Posterior vena cava (tissue), 2 donors: ENCODE measurements at regions not wholly inside any gene's neighbourhood (a gene's known extent, or its start where the extent isn't known, plus 50 kb on each side); places are given as distances from the start of the nearest gene placed in this dataset.
A peak's percentile ranks its signal among the peaks of the same experiment; 100 is the strongest.
"Not testable (repeated sequence)": the region's sequence is repeated elsewhere in the genome, so short reads cannot be mapped to it uniquely, and the experiment has no call there.

Experiments
- DNase-seq: peaks from one replicate; pipeline ENCODE4 v3.0.0-alpha.2; 2020; ENCODE audit warnings: low spot score
- intact Hi-C, 2 donors: fragments of 100-400 bp; cut with DNase I; formaldehyde crosslinking; loops; one replicate each; pipeline versions ENCODE4 v1.14.1 to v1.14.2; 2022 to 2023
- donor health status: DM: yes; HTN: yes; CAD: no.
- donor health status: DM: yes; HTN: yes; CAD: no.

DNA sequence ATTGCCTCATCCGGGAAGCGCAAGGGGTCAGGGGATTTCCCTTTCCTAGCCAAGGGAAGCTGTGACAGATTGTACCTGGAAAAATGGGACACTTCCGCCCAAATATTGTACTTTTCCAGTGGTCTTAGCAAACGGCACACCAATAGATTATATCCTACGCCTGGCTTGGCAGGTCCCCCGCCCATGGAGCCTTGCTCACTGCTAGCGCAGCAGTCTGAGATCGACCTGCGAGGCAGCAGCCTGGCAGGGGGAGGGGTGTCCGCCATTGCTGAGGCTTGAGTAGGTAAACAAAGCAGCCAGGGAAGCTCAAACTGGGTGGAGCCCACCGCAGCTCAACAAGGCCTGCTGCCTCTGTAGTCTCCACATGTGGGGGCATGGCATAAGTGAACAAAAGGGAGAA, 1075.4 kb upstream of the GOT2 start:
- peak; percentile 48 for DNase-seq
- intact Hi-C loops = not testable (repeated sequence)

DNA sequence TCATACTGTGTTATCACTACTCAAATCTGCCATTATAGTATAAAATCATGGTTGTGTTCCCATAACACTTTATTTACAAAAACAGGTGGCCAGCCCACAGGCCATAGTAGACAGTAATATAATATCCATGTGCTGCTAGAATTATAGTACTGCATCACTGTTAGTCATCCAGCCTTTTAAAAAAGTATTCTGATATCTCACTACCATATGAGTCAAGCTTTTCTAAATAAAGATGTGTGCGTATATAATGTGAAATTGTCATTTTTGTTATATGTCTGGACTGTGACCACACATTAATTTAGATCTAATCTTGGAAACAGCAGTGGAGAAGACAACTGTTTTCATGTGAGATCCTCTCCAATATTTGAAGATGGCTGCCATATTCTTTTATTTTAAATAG, 1049.1 kb upstream of the GOT2 start:
- DNase-seq = no peak
- intact Hi-C loops = no loop called here

GRCh38 chr16:59773330-59773729, 1039.2 kb upstream of the GOT2 start:
- intact Hi-C loops = no loop called here
- DNase-seq = no peak

GRCh38 chr16:59759296-59759695, 1025.2 kb upstream of the GOT2 start:
- intact Hi-C loops = no loop called here
- no peak for DNase-seq

DNA sequence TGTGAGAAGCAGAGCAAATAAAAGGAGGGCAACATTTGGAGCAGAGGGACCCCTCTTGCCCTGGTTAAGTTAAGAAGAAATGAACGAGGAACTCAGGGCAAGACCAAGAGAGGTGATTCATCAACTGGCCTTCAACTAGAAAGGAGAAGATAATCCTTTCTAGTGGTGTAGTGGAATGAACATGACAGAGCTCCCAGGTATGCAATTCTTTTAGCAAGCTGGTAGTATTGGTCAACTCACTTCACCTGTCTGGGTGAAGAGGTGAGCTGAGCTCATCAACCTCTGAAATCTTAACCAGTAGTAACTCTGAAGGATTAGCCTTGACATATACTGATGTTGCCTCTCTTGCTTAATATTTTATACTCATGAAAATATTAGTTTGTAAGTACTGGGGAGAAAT, 1024.7 kb upstream of the GOT2 start:
- intact Hi-C loops = no loop called here
- no peak for DNase-seq

- no peak for DNase-seq
- intact Hi-C loops = no loop called here
These were observed 1020.7 kb upstream of the GOT2 start for GRCh38 chr16:59754854-59755253.

GRCh38 chr16:59749662-59750336, 1015.7 kb upstream of the GOT2 start:
- intact Hi-C loops = no loop called here
- DNase-seq = no peak

DNA sequence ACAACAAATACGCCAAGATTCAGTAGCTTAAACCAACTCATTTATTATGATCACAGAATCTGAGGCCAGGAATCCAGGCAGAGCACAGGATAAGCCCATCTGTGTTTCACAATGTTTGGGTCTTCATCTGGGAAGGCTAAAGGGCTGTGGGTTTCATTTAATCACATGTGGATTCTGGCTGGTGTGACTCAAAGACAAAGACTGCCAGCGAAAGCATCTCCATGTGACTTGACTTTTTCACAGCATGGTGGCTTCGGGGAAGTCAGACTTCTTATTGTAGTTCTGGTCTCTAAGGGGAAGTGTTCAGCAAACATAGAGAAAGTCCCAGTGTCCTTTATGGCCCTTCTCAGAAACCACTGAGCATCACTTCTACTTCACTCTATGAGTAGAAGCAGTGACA, 1014.4 kb upstream of the GOT2 start:
- intact Hi-C loops = no loop called here
- DNase-seq = no peak

DNA sequence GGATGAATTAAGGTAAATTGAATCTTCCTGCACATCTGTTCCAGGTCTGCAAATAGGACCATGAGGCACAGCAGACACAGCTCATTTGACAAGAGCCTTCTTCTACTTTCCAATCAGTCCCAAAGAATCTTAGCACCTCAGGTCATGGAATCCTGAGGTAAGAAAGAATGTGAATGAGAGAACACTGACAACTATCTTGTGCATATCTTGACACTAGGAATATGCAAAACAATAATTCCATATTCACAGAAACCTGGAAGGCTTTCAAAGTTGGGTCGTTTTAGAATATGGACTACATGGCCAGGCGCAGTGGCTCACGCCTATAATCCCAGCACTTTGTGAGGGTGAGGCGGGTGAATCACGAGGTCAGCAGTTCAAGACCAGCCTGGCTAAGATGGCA, 1009.4 kb upstream of the GOT2 start:
- DNase-seq = no peak
- intact Hi-C loops = loop anchor here in 1 of 2 donors (5.0 kb wide), 1 partner anchor 1799 kb away; no protein-coding TSS in a partner anchor

DNA sequence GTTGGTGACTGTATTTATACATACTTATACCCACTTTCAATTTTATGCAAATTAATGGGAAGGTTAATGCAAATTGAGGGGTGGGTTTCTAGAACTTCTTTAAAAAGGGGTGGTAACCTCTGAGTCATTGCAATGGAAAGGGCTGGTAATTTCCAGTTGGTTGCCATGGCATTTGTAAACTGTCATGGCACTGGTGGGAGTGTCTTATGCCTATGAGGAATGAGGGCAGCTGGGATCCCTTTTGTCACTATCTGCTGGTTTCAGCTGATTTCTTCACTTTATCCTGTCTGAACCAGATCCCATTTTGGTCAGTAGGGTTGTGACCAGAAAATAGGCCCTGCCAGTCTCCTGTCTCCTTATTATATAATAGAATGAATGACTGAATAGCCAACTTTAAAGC, 1006.7 kb upstream of the GOT2 start:
- DNase-seq = no peak
- intact Hi-C loops = loop anchor here in 1 of 2 donors (5.0 kb wide), 1 partner anchor 1801 kb away; no protein-coding TSS in a partner anchor

DNA sequence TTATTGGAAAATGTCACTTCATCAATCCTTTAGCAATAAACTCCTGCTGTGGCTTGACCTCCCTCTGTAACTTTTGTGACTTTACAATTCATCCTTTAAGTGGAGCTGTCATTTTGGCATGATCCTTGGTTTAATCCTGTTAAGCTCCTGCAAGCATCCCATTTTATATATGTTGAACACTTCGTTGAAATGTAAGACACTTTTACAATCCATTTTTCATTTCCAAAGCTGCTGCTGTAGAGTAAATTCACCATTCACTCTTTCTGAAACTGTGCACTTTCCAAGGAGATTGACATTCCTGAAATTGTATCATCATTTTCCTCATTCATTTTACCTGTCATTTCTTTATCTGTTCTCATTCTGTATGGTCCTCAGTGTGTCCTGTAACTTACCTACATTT, 1003.2 kb upstream of the GOT2 start:
- no peak for DNase-seq
- intact Hi-C loops = no loop called here

DNA sequence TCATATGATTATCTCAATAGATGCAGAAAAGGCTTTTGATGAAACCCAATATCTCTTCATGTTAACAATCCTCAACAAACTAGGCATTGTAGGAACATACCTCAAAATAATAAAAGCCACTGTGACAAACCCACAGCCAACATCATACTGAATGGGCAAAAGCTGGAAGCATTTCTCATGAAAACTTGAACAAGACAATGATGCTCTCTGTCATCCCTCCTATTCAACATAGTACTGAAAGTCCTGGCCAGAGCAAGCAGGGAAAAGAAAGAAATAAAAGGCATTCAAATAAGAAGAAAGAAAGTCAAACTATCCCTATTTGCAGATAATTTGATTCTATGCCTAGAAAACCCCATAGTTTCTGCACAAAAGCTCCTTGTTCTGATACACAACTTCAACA, 999.2 kb upstream of the GOT2 start:
- intact Hi-C loops = no loop called here
- DNase-seq = no peak

- no peak for DNase-seq
- intact Hi-C loops = no loop called here
These were observed 995.5 kb upstream of the GOT2 start for GRCh38 chr16:59729613-59730012.

- DNase-seq = no peak
- intact Hi-C loops = no loop called here
These were observed 985.0 kb upstream of the GOT2 start for GRCh38 chr16:59719121-59719520.

GRCh38 chr16:59707436-59708226, 973.5 kb upstream of the GOT2 start:
- no peak for DNase-seq
- intact Hi-C loops = no loop called here

DNA sequence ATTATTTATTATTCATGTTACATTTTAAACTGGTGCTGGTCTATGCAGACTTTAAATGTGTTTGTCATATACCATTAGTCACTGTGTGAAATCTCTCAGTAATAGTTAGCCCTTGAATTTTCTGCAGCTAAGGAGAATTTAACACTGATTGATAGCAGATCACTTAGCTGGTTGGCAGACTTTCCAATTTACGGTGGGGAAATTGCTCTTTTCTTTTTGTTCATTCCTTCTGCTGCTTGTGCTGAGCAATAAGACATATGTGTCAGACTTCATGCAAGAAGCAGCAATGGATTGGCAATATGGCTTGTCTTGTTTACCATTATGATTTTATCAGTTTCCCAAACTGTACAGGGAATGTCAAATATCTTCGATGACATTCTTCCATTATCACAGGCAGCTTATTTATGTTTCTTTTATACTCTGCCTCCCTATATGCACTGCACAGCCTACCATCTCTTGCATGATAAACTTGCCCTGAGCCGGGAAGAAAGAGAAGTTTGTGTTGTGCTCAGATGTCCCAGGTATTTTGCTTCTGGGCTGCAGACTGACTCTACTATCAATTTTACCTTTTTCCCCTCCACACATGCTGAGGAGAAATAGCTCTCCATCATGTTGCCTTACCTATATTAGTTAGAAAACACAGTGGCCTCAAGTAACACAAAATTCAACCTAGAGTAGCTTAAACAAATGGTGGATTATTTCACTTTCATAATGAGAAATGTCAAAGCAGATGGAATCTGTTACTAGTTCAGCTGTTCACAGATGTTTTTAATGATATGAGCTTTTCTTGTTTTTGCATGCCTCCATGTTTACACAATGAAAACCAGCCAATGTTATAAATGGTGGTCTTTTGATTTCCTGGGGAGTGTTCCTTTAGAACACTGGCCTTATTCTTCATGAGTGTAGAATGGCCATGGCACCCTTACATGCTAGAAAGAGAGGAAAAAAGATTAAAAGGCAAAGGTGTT, 968.1 kb upstream of the GOT2 start:
- no peak for DNase-seq
- intact Hi-C loops = no loop called here

DNA sequence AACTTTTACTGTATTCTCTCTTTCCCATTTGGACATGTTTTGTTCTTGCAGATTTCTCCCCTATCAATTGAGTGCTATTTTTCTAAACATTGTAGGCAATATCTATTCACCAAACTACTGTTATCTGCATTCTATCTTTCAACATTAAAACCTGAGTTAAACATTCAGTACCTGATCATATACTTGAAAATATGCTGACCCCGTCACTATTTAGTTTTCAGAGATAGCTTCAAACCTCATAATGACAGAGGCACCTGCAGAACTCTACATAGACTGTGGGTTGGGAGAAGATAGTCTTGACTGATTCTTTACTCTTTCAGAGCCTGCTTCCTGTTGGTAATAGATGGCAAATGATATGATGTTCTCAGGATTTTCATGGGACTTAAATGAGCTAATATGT, 965.7 kb upstream of the GOT2 start:
- intact Hi-C loops = no loop called here
- DNase-seq = no peak

GRCh38 chr16:59698346-59699020, 964.4 kb upstream of the GOT2 start:
- intact Hi-C loops = no loop called here
- DNase-seq = no peak

DNA sequence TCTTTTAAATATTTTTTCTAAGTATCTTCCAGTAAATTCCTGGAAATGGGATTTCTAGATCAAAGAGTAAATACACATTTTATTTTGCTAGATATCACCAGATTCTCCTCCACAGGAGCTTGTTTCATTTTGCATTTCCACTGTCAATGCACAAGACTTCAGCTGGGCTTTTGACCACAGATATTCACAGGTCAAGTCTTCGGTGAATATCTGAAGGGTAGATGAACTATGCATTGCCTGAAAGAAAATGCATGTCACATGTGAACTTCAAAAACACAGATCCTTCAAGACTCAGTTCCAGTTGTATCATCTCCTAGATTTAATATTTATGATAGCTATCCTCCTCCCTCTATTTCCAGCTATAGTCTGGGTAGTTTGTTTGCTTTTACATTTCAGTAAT, 963.6 kb upstream of the GOT2 start:
- intact Hi-C loops = no loop called here

More for the DNA sequence above, 963.6 kb upstream of the GOT2 start:
- DNase-seq = no peak
